ENCODE measurements at regions not wholly inside any gene's neighbourhood (a gene's known extent, or its start where the extent isn't known, plus 50 kb on each side); places are given as distances from the start of the nearest gene placed in this dataset.

GRCh38 chr14:103205541-103205906 lies 82.3 kb downstream of the TNFAIP2 start:
- no peak for DNase-seq (ENCODE audit: extremely low read depth in 1 of 11, low read depth in 9 of 11, low spot score in 4 of 11)

GRCh38 chr14:103206023-103206481 lies 82.8 kb downstream of the TNFAIP2 start:
- no peak for DNase-seq (ENCODE audit: extremely low read depth in 1 of 11, low read depth in 9 of 11, low spot score in 4 of 11)

- no peak for DNase-seq (ENCODE audit: extremely low read depth in 1 of 11, low read depth in 9 of 11, low spot score in 4 of 11)
These were observed 83.7 kb downstream of the TNFAIP2 start for GRCh38 chr14:103206836-103207387.

- no peak for DNase-seq (ENCODE audit: extremely low read depth in 1 of 11, low read depth in 9 of 11, low spot score in 4 of 11)
These were observed 84.3 kb downstream of the TNFAIP2 start for GRCh38 chr14:103207388-103208072.

- DNase-seq (ENCODE audit: extremely low read depth in 1 of 11, low read depth in 9 of 11, low spot score in 4 of 11): no peak
These were observed 85.8 kb downstream of the TNFAIP2 start for GRCh38 chr14:103209054-103209453.

GRCh38 chr14:103209506-103209905 lies 86.2 kb downstream of the TNFAIP2 start:
- no peak for DNase-seq (ENCODE audit: extremely low read depth in 1 of 11, low read depth in 9 of 11, low spot score in 4 of 11)

GRCh38 chr14:103213331-103213730 lies 90.1 kb downstream of the TNFAIP2 start:
- DNase-seq (ENCODE audit: extremely low read depth in 1 of 11, low read depth in 9 of 11, low spot score in 4 of 11): no peak

GRCh38 chr14:103214461-103214958 lies 91.2 kb downstream of the TNFAIP2 start:
- DNase-seq (ENCODE audit: extremely low read depth in 1 of 11, low read depth in 9 of 11, low spot score in 4 of 11): no peak

- DNase-seq (ENCODE audit: extremely low read depth in 1 of 11, low read depth in 9 of 11, low spot score in 4 of 11): no peak
These were observed 93.1 kb downstream of the TNFAIP2 start for GRCh38 chr14:103216399-103216798.

GRCh38 chr14:103216857-103217256 lies 93.6 kb downstream of the TNFAIP2 start:
- DNase-seq (ENCODE audit: extremely low read depth in 1 of 11, low read depth in 9 of 11, low spot score in 4 of 11): no peak

- DNase-seq (ENCODE audit: extremely low read depth in 1 of 11, low read depth in 9 of 11, low spot score in 4 of 11): no peak
These were observed 94.3 kb downstream of the TNFAIP2 start for GRCh38 chr14:103217538-103217937.

- DNase-seq (ENCODE audit: extremely low read depth in 1 of 11, low read depth in 9 of 11, low spot score in 4 of 11): no peak
These were observed 97.1 kb downstream of the TNFAIP2 start for GRCh38 chr14:103220134-103220981.

- no peak for DNase-seq (ENCODE audit: extremely low read depth in 1 of 11, low read depth in 9 of 11, low spot score in 4 of 11)
These were observed 97.9 kb downstream of the TNFAIP2 start for GRCh38 chr14:103220982-103221641.

GRCh38 chr14:103221781-103222358 lies 98.6 kb downstream of the TNFAIP2 start:
- no peak for DNase-seq (ENCODE audit: extremely low read depth in 1 of 11, low read depth in 9 of 11, low spot score in 4 of 11)

- no peak for DNase-seq (ENCODE audit: extremely low read depth in 1 of 11, low read depth in 9 of 11, low spot score in 4 of 11)
These were observed 100.6 kb downstream of the TNFAIP2 start for GRCh38 chr14:103223818-103224352.

- no peak for DNase-seq (ENCODE audit: extremely low read depth in 1 of 11, low read depth in 9 of 11, low spot score in 4 of 11)
These were observed 101.8 kb downstream of the TNFAIP2 start for GRCh38 chr14:103225062-103225461.

GRCh38 chr14:103225476-103225875 lies 102.2 kb downstream of the TNFAIP2 start:
- no peak for DNase-seq (ENCODE audit: extremely low read depth in 1 of 11, low read depth in 9 of 11, low spot score in 4 of 11)

- DNase-seq (ENCODE audit: extremely low read depth in 1 of 11, low read depth in 9 of 11, low spot score in 4 of 11): no peak
These were observed 104.0 kb downstream of the TNFAIP2 start for GRCh38 chr14:103227094-103227768.
